ENCODE measurements at regions not wholly inside any gene's neighbourhood (a gene's known extent, or its start where the extent isn't known, plus 50 kb on each side); places are given as distances from the start of the nearest gene placed in this dataset.

DNA sequence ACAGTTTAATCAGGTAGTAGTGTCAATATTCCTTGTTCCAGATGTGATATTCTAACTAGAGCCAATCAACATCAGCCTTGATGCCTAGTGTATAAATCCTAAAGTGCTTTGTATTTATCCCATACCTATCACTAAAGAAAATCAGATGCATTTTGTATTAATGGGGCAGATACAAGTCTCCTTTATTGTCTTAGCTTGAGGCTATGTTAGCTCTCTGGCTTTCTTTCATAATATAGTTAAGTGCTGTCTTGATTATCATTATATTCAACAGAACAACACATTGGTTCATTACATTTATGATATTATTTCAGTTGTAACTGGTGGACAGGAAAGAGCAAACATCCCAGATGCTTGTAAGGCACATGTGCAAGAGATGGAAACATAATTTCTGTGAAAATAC, 338.8 kb downstream of the PLA2G4A start:
- TF ChIP-seq, protein P1, sequence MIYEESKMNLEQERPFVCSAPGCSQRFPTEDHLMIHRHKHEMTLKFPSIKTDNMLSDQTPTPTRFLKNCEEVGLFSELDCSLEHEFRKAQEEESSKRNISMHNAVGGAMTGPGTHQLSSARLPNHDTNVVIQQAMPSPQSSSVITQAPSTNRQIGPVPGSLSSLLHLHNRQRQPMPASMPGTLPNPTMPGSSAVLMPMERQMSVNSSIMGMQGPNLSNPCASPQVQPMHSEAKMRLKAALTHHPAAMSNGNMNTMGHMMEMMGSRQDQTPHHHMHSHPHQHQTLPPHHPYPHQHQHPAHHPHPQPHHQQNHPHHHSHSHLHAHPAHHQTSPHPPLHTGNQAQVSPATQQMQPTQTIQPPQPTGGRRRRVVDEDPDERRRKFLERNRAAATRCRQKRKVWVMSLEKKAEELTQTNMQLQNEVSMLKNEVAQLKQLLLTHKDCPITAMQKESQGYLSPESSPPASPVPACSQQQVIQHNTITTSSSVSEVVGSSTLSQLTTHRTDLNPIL (CRISPR knock-in tag; IDR thresholded peaks at IDR 0.05; ENCODE audit: low read depth): no peak
- TF ChIP-seq ZNF70 (CRISPR knock-in tag; IDR thresholded peaks at IDR 0.05) (no peak), CSDC2 (CRISPR knock-in tag; IDR thresholded peaks at IDR 0.05) (no peak), RARB (CRISPR knock-in tag; IDR thresholded peaks at IDR 0.05) (no peak)
- ATAC-seq: no peak

DNA sequence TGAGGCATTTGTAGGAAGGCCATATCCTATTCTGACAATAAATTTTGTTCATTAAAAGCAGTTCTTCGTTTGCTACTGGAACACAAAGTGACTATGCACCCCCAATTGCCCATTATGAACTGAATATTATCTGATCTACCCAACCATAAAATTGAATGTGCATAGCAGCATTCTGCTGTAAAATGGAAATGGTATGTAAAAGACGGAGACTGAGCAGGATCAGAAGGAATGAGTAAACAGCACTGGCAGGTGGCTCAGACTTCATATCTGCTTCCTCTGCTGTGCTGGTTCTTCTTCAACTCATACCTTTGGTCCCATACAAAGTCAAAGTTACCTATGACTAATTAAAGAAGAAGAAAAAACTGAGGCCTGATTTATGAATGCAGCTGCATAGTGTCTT, 339.5 kb downstream of the PLA2G4A start:
- TF ChIP-seq, protein P2, sequence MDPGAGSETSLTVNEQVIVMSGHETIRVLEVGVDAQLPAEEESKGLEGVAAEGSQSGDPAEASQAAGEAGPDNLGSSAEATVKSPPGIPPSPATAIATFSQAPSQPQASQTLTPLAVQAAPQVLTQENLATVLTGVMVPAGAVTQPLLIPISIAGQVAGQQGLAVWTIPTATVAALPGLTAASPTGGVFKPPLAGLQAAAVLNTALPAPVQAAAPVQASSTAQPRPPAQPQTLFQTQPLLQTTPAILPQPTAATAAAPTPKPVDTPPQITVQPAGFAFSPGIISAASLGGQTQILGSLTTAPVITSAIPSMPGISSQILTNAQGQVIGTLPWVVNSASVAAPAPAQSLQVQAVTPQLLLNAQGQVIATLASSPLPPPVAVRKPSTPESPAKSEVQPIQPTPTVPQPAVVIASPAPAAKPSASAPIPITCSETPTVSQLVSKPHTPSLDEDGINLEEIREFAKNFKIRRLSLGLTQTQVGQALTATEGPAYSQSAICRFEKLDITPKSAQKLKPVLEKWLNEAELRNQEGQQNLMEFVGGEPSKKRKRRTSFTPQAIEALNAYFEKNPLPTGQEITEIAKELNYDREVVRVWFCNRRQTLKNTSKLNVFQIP (CRISPR knock-in tag; IDR thresholded peaks at IDR 0.05; ENCODE audit: borderline replicate concordance, low read depth): no peak
- TF ChIP-seq, protein P3, sequence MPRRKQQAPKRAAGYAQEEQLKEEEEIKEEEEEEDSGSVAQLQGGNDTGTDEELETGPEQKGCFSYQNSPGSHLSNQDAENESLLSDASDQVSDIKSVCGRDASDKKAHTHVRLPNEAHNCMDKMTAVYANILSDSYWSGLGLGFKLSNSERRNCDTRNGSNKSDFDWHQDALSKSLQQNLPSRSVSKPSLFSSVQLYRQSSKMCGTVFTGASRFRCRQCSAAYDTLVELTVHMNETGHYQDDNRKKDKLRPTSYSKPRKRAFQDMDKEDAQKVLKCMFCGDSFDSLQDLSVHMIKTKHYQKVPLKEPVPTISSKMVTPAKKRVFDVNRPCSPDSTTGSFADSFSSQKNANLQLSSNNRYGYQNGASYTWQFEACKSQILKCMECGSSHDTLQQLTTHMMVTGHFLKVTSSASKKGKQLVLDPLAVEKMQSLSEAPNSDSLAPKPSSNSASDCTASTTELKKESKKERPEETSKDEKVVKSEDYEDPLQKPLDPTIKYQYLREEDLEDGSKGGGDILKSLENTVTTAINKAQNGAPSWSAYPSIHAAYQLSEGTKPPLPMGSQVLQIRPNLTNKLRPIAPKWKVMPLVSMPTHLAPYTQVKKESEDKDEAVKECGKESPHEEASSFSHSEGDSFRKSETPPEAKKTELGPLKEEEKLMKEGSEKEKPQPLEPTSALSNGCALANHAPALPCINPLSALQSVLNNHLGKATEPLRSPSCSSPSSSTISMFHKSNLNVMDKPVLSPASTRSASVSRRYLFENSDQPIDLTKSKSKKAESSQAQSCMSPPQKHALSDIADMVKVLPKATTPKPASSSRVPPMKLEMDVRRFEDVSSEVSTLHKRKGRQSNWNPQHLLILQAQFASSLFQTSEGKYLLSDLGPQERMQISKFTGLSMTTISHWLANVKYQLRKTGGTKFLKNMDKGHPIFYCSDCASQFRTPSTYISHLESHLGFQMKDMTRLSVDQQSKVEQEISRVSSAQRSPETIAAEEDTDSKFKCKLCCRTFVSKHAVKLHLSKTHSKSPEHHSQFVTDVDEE (CRISPR knock-in tag; IDR thresholded peaks at IDR 0.05): no peak
- TF ChIP-seq ZFP30 (CRISPR knock-in tag; IDR thresholded peaks at IDR 0.05) (no peak), ARNTL (CRISPR knock-in tag; IDR thresholded peaks at IDR 0.05; ENCODE audit: borderline replicate concordance, low read depth) (no peak), ZNF70 (CRISPR knock-in tag; IDR thresholded peaks at IDR 0.05) (no peak), ZFP3 (CRISPR knock-in tag; IDR thresholded peaks at IDR 0.05) (no peak), ZC3H10 (CRISPR knock-in tag; IDR thresholded peaks at IDR 0.05) (no peak), ZNF8 (CRISPR knock-in tag; IDR thresholded peaks at IDR 0.05) (no peak), BACH2 (CRISPR knock-in tag; IDR thresholded peaks at IDR 0.05; ENCODE audit: borderline replicate concordance) (no peak), ISL1 (CRISPR knock-in tag; IDR thresholded peaks at IDR 0.05) (no peak), TOX (CRISPR knock-in tag; IDR thresholded peaks at IDR 0.05; ENCODE audit: borderline replicate concordance) (no peak), ZNF565 (CRISPR knock-in tag; conservative IDR thresholded peaks at IDR 0.05; ENCODE audit: low read depth) (no peak), SNAI2 (CRISPR knock-in tag; IDR thresholded peaks at IDR 0.05) (no peak), GLIS3 (CRISPR knock-in tag; IDR thresholded peaks at IDR 0.05) (no peak), OSR1 (CRISPR knock-in tag; IDR thresholded peaks at IDR 0.05) (no peak), RARB (CRISPR knock-in tag; IDR thresholded peaks at IDR 0.05) (no peak), PPARA (CRISPR knock-in tag; IDR thresholded peaks at IDR 0.05; ENCODE audit: borderline replicate concordance) (no peak)
- TF ChIP-seq, protein P4, sequence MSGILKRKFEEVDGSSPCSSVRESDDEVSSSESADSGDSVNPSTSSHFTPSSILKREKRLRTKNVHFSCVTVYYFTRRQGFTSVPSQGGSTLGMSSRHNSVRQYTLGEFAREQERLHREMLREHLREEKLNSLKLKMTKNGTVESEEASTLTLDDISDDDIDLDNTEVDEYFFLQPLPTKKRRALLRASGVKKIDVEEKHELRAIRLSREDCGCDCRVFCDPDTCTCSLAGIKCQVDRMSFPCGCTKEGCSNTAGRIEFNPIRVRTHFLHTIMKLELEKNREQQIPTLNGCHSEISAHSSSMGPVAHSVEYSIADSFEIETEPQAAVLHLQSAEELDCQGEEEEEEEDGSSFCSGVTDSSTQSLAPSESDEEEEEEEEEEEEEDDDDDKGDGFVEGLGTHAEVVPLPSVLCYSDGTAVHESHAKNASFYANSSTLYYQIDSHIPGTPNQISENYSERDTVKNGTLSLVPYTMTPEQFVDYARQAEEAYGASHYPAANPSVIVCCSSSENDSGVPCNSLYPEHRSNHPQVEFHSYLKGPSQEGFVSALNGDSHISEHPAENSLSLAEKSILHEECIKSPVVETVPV (CRISPR knock-in tag; IDR thresholded peaks at IDR 0.05): no peak
- TF ChIP-seq, protein P1 (CRISPR knock-in tag; IDR thresholded peaks at IDR 0.05; ENCODE audit: low read depth): no peak
- ATAC-seq: no peak

DNA sequence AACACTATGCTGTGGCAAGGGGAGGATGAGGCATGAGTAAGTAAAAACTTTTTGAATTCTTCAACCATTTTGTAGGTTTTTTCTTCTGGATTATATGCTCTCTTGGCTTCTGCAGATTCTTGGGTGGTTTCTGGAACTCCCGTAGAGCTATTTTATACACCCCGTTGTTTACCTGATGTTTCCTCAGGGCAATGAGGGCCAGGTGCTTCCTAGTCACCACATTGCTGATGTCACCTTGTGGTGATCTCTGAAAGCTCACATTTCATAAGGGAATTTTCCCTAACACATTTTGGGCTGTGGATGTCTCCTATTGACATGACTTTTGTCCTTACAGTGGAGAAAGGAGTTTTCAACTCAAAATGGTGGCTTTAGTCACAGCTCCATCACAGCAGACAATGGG, 356.6 kb downstream of the PLA2G4A start:
- ATAC-seq: no peak
- TF ChIP-seq BACH2 (CRISPR knock-in tag; IDR thresholded peaks at IDR 0.05; ENCODE audit: borderline replicate concordance) (no peak), GLIS3 (CRISPR knock-in tag; IDR thresholded peaks at IDR 0.05) (no peak), OSR1 (CRISPR knock-in tag; IDR thresholded peaks at IDR 0.05) (no peak), ZC3H10 (CRISPR knock-in tag; IDR thresholded peaks at IDR 0.05) (no peak), ZNF70 (CRISPR knock-in tag; IDR thresholded peaks at IDR 0.05) (no peak)

DNA sequence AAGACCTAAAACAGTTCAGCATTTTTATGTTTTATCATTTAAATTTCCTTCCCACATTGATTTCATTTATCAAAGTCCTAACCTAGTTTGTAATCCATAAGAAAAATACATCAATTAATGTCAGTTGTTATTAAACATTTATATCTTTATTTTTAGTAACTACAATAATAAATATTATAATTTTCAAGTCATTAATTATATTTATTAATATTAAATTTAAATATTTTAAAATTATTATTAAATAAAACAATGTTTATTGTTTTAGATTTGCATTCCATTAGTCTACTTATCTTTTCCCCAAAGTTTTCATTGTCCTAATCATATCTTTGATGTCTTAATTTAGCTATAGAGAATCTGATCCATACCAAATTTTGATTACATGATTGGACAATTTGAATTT, 368.9 kb downstream of the PLA2G4A start:
- ATAC-seq: no peak
- TF ChIP-seq ZC3H10 (CRISPR knock-in tag; IDR thresholded peaks at IDR 0.05) (no peak), ZNF70 (CRISPR knock-in tag; IDR thresholded peaks at IDR 0.05) (no peak), TOX (CRISPR knock-in tag; IDR thresholded peaks at IDR 0.05; ENCODE audit: borderline replicate concordance) (no peak), PPARA (CRISPR knock-in tag; IDR thresholded peaks at IDR 0.05; ENCODE audit: borderline replicate concordance) (no peak)
- TF ChIP-seq, protein P2 (CRISPR knock-in tag; IDR thresholded peaks at IDR 0.05; ENCODE audit: borderline replicate concordance, low read depth): no peak
- TF ChIP-seq, protein P3 (CRISPR knock-in tag; IDR thresholded peaks at IDR 0.05): no peak

Data from SK-N-SH treated with all-trans-retinoic acid at 6 μM for 48 hours (cell line).